DMS 273 (cell line): ENCODE measurements at regions not wholly inside any gene's neighbourhood (a gene's known extent, or its start where the extent isn't known, plus 50 kb on each side); places are given as distances from the start of the nearest gene placed in this dataset.
"Not testable (repeated sequence)": the region's sequence is repeated elsewhere in the genome, so short reads cannot be mapped to it uniquely, and the experiment has no call there.

Experiments
- DNase-seq: peaks from one replicate; lab custom pipeline; 2025; ENCODE audit not compliant: unreplicated experiment; lab: John Stamatoyannopoulos, UW

DNA sequence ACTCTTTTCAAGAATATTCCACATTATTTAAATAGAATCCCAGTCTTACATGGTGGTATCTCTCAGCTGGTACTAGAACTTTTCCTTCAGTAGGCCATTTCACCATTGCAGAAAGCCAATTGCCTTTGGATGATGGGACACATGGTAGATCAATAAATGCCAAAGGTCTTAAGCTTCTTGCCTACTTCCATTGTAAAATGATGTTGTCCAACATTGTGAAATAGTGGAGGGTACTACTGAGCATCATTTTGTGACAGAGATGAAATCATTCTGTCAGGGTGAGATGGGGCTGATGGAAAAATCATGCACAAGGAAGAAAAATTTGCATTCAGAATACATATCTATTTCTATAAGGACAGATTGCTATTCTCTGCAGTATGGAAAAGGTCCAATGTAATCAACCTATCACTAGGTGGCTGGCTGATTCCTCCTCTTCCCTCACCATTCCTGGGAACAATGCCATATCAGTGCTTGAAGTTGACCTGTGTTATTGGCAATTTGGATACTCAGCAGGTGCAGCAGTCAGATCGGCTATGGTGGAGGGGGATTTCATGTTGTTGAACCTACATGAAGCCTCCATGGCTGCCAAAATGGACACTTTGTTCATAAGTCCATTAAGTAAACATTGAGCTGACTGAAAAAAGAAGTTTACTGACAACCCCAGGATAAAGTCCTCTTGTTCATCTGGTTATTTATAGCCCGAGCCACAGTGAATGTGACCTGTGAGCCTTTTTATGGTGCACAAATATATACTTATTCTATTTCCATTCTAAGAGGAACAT lies 596.9 kb upstream of the ARPP21 start:
- no peak for DNase-seq

DNA sequence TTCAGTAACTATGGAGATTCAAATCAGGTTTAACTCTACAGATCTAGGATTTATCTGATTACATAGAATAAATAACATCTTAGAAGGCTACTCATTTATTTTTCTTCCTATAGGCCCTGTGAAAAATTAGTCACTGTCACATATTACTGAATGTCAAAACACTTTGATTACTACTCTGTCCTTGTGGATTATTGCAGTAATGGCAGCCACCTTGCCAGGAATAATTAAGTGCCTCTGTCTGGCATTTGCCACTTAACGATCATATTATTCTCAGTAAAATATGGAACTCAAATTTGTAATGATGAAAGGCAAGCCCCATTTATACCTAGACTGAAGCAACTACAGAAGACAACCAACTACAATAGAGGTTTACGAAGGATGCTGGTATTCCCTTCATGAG lies 596.3 kb upstream of the ARPP21 start:
- DNase-seq: no peak

DNA sequence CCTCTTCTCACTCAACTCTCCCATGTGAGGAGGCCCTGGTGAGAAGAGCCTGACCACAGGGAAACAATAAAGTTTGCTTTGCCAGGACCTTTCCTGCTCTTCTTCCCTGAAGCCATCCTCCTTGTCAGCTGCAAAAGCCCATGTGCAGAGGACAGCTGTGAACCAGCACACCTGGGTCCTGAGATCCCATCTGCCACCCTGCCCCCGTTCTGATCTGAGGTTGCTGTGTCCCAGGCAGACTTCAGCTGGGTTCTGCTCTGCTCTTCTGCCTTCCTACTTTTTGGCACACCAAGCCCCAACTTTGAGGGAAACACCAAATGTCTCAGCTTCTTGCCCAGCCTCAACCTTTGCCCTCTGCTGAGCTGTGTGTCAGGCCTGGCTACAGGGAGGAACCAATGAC lies 595.1 kb upstream of the ARPP21 start:
- DNase-seq: no peak

DNA sequence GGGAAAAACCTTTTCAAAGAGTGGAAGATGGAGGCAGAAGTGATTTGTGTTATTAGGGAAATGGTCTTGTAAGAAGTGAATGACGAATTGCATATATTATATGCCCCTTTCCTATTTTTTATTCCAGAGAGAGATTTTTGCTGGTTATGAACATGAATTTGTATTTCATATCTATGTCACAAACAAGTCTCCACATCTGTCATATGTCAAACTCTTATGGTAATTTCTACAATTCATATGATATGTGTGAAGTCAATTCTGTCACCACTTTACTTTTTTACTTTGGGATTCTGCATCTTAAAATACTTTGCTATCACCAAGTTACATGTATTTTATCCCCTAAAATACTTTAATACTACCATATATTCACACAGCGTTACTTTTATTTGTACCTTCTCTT lies 594.2 kb upstream of the ARPP21 start:
- DNase-seq: no peak

DNA sequence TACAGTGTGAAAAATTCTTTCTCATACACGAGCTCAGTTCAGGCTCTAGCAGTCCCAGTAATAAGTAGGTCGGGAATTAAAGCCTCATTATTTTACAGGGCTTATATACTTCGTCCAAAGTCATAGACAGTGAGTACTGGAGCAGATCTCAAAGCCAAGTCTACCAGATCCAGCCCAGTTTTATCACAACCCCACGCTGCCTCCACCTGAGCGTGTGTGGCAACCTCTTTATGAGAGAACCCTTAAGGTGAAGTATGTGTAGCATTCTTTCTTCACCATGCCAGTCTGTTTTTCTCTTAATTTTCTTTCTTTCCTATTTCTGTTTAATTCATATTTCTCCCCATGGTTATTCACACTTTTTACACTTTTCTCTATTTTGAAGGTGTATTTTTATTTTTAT lies 574.6 kb upstream of the ARPP21 start:
- no peak for DNase-seq

DNA sequence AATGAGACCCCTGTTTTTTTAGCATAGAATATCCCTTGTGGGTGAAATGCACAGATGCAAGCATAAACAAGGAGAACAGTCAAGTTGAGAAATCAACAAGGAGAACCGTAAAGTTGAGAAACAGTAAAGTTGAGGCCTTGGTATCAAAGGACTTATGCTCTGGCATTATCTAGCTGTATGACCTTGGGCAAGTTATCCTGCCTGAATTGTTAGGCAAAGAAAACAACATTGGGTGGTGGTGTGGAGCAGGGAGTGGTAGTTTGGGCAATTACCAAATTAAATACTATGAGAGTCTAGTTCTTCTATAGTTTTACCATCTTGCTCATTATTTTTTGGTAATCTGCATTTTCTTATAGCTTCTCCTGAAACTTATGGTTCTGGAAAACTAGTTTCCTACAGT lies 573.4 kb upstream of the ARPP21 start:
- no peak for DNase-seq

DNA sequence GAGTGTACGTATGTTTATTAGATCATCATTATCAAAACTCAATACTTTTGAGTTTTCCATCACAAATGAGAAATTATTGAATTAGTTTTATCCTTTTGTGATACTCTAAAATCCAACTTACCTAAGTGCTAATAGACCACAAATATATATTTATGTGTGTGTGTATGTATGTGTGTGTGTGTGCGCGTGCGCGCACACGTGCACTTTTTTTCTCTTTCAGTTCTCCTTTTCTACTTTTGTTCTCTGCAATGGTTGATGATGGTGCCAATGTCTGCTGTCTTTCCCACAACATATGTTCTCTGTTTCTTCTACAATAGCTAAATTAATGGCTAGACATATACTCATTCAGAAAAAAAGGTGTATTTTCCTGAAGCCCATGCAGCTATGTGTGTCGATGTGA lies 571.6 kb upstream of the ARPP21 start:
- DNase-seq: no peak

DNA sequence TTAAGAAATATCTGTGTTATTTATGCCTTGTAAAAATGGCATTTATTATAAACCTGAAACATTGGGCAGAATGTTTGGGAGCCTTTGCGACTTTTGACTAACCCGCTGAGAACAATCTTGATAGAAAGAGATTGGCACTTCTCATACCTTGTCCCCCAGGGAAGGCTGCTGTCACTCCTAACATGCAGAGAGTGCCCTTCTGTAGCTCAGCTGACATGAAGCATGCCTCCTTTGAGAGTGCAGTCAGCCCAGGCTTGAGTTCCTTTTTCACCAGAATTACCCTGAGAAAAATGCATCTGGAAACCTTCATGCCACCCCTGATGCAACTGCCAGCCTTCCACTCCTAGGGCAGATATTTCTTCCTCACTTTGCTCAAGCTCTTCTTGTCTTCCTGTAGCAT lies 569.2 kb upstream of the ARPP21 start:
- DNase-seq: no peak

DNA sequence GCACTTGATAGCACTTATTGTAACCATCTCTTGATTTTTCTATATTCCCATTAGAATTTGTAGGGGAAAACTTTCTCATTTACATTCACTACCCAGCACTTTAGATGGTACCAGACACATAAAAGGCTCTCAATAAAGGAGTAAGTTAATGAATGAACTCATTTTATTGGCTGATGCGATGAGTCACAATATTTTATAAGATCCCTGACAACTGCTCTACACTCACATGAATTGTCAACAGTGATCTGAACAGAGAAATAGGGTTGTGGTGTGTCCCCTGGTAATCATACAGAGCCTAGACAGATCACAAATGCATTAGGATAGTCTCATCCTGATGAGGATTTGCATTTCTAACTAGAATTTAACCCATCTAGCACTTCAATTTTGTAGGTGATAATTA lies 567.6 kb upstream of the ARPP21 start:
- DNase-seq: no peak

DNA sequence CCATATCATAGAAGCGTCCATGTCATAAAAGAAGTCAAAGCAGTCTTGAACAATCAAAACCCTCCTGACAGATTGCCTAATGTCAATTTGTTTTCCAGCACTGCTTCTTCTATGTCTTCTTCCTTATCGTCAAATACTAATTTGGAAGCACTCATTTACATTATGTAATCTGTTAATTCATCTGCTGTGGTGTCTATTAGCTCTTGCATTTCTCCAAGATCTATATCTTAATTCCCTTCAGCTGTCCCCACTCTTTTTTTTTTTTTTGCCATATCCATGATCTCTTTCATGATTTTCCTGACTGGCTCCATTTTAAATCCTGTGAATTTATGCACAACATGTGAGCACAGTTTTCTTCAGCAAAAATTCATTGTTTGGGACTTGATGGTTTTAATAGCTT lies 560.5 kb upstream of the ARPP21 start:
- DNase-seq: peak; percentile 2

DNA sequence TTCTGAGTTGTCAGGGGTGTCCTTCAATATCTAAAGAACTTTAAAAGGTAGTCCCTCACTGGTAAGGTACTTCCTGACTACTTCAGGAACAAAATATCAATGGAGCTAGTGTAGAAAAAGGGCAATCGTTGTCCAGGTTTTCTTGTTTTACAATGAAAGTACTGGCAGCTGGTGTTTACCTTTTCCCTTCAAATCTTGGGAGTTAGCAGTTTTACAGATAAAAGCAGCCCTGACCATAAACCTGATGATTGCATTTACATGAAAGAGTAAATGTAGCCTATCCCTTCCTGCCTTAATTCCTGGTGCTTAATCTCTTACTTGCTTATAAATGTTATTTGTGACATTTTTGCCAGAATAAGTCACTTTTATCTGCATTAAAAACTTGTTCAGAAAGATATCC lies 559.9 kb upstream of the ARPP21 start:
- DNase-seq: peak; percentile 9

DNA sequence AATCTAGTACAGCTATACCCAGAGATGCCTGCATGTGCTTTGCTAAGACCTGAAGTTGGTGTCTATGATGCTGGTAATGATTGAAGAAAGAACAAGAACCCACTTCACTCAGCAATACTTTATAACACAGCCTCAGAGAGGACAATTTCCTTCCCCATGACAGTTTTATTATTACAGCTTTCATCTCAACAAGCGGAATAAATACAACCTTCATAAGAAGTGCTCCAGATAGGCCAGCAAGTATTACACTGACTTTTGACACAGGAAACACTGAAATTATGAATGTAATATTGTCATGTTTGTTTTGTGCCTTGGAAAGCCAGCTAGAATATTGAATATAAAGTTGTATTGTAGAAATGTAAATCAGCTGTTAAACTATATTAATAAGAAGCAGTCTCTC lies 557.4 kb upstream of the ARPP21 start:
- no peak for DNase-seq

DNA sequence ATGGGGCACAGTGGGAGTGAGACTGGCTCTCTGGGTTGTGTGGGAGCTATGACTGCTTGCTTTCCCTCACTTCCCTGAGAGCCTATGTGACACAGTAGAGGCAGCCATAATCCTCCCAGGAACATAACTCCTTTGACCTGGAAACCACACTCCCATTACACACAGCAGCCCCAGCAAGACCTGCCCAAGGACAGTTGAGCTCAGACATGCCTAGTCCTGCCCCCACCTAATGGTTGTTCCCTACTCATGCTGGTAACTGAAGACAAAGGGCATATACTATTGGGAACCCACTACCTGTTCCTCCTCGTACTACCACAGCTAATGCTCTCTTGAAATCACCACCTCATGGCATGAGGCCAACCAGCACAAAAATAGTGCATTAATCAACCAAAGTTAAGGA lies 550.4 kb upstream of the ARPP21 start:
- DNase-seq: no peak

DNA sequence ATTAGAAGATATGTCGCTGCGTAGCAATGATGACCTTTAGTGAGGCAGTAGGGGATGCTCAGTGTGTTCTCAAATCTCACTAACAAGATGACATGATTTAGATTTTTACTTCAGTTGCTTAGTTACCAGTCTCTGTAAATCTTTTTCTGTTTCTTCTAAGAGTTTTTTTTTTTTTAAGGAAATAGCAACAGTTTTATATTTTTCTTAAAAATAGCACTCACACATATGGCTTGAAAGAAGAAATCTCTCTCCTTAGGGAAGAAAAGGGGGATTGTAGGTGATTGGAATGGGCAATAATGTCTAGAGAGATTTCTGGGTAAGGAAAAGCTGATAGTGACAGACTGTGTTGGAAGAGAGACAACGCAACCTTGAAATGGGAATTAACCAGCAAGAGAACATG lies 524.6 kb upstream of the ARPP21 start:
- DNase-seq: no peak

DNA sequence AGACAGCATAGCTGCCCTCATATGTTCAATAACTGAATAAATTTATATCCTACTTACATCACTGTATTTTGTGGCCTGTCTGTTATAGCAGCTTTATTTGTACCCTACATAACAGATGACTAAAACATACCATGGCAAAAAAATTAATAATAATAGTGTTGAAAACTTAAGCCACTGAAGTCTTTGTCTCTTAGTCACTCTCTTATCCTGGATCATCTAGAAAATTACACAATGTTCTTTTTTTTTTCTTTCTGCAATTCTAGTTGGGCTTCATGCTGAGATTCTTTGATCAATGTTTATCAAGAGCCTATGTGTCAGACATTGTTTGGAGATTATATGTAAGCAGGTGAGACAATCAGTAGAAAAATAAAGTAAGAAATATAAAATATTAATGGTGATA lies 519.3 kb upstream of the ARPP21 start:
- DNase-seq: no peak

DNA sequence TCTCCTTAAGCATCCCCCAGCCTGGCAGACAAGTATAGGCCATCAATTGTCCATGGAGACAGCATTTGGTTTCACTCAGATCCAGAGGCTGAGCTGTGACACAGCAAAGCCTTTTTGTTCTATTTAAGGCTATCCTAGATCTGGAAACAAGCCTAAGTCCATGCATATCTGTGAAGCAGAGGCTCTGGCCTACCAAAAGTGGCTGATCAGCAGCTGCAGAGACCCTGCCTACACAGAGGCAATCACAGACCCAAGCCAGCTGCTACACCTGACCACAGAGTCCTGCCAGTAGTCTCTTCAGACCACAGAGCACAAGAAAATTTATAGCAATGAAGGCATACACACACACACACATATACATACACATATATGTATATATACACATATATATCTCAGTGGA lies 501.7 kb upstream of the ARPP21 start:
- DNase-seq: no peak

DNA sequence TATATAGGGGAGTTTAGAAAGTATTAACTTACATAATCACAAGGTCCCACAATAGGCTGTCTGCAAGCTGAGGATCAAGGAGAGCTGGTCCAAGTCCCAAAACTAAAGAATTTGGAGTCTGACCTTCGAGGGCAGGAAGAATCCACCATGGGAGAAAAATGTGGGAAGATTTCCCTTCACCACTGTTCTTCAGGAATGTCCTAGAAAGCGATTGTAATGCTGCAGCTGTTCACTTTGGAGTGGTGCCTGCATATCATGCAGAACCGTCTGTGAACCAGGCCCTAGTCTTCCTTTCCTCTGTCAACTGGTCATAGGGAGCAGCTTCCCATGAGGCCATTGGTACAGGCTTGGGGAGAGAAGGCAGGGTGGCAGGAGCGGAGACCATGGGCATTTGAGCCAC lies 497.9 kb upstream of the ARPP21 start:
- no peak for DNase-seq

DNA sequence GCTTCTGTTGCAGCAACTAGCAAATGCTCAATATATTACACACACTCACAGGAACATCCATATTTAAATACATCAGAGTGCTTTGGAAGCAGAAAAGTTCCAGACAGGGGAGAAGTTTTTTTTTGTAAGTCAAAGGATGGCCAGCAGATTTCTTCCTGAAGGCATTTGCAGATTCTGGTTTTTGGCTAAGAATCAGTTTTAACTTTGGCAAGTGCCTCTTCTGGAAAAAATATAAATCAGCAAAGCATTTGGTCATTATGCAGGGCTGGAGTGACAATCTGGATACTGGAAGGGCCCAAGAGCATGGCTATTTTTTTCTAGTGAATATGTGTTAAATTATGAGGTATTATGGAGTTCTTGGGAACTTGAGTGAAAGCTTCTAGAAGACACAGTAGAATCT lies 495.3 kb upstream of the ARPP21 start:
- DNase-seq: no peak

DNA sequence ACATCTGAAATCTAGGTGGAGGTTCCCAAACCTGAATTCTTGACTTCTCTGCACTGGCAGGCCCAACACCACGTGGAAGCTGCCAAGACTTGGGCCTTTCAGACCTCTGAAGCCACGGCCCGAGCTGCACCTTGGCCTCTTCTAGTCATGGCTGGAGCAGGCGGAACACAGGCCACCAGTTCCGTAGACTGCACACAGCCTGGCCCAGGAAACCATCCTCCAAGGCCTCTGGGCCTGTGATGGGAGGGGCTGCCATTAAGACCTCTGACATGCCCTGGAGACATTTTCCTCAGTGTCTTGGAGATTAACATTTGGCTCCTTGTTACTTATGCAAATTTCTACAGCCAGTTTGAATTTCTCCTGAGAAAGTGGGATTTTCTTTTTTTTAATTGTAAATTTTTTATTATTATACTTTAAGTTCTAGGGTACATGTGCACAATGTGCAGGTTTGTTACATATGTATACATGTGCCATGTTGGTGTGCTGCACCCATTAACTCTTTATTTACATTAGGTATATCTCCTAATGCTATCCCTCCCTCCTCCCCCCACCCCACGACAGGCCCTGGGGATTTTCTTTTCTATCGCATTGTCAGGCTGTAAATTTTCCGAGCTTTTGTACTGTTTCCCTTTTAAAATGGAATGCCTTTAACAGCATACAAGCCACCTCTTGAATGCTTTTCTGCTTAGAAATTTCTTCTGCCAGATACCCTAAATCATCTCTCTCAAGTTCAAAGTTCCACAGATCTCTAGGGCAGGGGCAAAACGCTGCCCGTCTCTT lies 492.9 kb upstream of the ARPP21 start:
- not testable (repeated sequence) for DNase-seq

DNA sequence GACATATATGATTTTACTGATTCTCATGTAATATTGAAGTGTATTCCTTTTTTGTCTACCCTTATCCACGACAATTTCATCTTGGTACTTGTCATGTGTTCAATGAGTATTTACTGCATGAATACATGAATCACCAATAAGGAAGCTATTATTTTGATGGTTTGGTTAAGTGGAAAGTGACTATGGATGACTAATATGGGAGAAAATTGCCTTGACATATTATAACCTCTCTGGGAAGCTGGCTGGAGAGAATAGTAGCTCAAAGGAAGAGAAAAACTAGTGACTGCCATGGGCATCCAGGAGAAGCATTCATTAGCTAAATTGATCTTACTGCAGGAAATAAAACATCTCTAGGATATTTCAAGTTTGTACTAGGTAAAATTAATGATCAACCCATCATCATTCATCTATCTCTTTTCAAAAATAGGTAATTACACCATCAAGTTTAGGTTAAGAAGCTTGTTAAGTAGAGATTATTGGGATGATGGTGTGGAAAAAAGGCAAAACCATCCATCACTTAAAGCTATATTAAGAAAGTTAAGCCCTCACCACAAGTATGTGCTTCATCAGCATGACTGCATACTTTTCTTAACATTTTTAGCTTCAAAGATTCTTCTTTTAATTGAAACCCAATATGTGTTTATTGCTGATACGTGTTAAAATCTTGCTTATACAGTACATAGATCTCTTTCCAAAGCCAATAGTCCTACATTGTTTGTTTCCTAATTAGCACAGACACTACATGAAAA lies 455.2 kb upstream of the ARPP21 start:
- no peak for DNase-seq

DNA sequence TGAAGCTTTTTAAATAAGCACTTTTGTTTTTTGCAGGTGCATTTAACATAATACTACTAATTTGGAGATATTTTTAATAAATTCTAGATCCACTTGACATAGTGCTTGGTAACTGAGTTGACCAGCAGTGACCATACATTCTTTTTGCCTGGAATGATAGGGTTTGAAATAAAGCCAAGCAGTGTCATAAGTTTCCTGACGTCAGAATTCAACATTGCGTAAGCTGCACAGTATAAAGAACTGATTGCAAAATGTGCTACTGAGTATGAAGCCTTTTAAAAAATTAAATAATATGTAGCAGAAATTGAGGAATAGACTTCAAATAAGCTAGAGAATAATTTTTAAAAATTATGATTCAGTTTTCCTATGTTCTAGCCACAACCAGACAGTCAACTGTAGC lies 454.6 kb upstream of the ARPP21 start:
- no peak for DNase-seq

DNA sequence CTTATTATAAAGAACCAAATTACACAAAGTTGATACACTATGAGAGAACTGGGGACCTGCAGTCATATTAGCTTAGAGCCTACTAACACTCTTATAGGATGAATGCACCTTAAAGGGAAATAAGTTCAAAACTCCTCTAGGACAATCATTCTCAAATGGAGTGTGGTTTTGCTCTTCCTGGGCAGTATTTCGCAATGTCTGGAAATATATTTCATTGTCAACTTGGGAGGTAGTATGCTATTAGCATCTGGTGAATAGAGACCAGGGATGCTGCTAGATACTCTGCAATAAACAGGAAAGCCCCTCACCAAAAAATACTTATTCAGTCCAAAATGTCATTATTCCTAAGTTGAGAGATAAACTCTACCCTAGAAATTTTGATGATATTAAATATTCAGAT lies 451.4 kb upstream of the ARPP21 start:
- DNase-seq: no peak
